Uterus (tissue), 3 donors: ENCODE measurements at regions not wholly inside any gene's neighbourhood (a gene's known extent, or its start where the extent isn't known, plus 50 kb on each side); places are given as distances from the start of the nearest gene placed in this dataset.

ENCODE experiments used
- DNase-seq, 2 donors: peaks; one replicate each; pipeline ENCODE4 v3.0.0-alpha.2; 2019 to 2020
- H3K27ac ChIP-seq, 2 donors: fragments of 200-600 bp; sonication (generic); 1 replicate in 1 of 2; 2 replicates in 1 of 2; pipeline ENCODE4 v1.5.1; 2016 to 2018
- H3K27me3 ChIP-seq, 2 donors: fragments of 200-600 bp; sonication (generic); one replicate each; pipeline ENCODE4 v1.5.1; 2018 to 2019; ENCODE audit warnings: control low read depth in 1 of 2
- H3K36me3 ChIP-seq, 2 donors: fragments of 200-600 bp; sonication (generic); one replicate each; pipeline ENCODE4 v1.5.1; 2019; ENCODE audit warnings: control low read depth in 1 of 2
- H3K4me1 ChIP-seq, 2 donors: fragments of 200-600 bp; sonication (generic); one replicate each; pipeline ENCODE4 v1.5.1; 2018 to 2019; ENCODE audit warnings: control low read depth in 1 of 2
- H3K4me3 ChIP-seq, 2 donors: fragments of 200-600 bp; sonication (generic); 1 replicate in 1 of 2; 2 replicates in 1 of 2; pipeline ENCODE4 v1.5.1; 2018 to 2019; ENCODE audit warnings: mild to moderate bottlenecking in 1 of 2
- H3K9me3 ChIP-seq, 2 donors: fragments of 200-600 bp; sonication (generic); one replicate each; pipeline ENCODE4 v1.5.1; 2019; ENCODE audit warnings: control low read depth in 1 of 2
- CTCF ChIP-seq, 4 experiments: fragments of 200-600 bp in 2 of 4; fragments of 450-650 bp in 2 of 4; sonication (generic) in 2 of 4; IDR thresholded peaks; one replicate each; pipeline ENCODE4 v1.5.1; 2016 to 2019; ENCODE audit warnings: antibody characterized with exemption in 4 of 4, mild to moderate bottlenecking in 2 of 4, moderate library complexity in 1 of 4
- POLR2A ChIP-seq, 2 donors: fragments of 450-650 bp; IDR thresholded peaks; one replicate each; pipeline ENCODE4 v1.6.1; 2016; ENCODE audit warnings: antibody characterized with exemption in 2 of 2, mild to moderate bottlenecking in 1 of 2, moderate library complexity in 1 of 2
- intact Hi-C: fragments of 100-400 bp; cut with DNase I; formaldehyde crosslinking; loops from one replicate; pipeline ENCODE4 v1.15.1; 2023; ENCODE audit warnings: low total_unique reads
- donor health status: DM: yes; HTN: yes; CAD: no.

- Histone ChIP-seq H3K4me3 (no peak overlapping the region), H3K36me3 (no peaks in the 10 kb centered on the region), H3K27me3 (no peaks in the 10 kb centered on the region), H3K9me3 (no peaks in the 10 kb centered on the region), H3K4me1 (no peaks in the 10 kb centered on the region), H3K27ac (no peak overlapping the region)
- intact Hi-C loops = no loop called here
- TF ChIP-seq POLR2A (IDR thresholded peaks at IDR 0.05) (no peak), CTCF (IDR thresholded peaks at IDR 0.05) (no peak)
- no peak for DNase-seq
Observed at GRCh38 chr18:39396168-39396567, 1830.6 kb upstream of the CELF4 start.

GRCh38 chr18:39389800-39390379 is 1824.3 kb upstream of the CELF4 start:
- Histone ChIP-seq H3K27ac (no peak overlapping the region), H3K27me3 (no peaks in the 10 kb centered on the region), H3K4me1 (no peaks in the 10 kb centered on the region), H3K9me3 (no peaks in the 10 kb centered on the region), H3K4me3 (no peak overlapping the region), H3K36me3 (no peaks in the 10 kb centered on the region)
- intact Hi-C loops = no loop called here
- no peak for DNase-seq
- TF ChIP-seq CTCF (IDR thresholded peaks at IDR 0.05) = no peak
- TF ChIP-seq POLR2A (IDR thresholded peaks at IDR 0.05) = no peak

- no peak for DNase-seq
- Histone ChIP-seq H3K27me3 (no peaks in the 10 kb centered on the region), H3K4me3 (no peak overlapping the region), H3K27ac (no peak overlapping the region), H3K9me3 (no peaks in the 10 kb centered on the region), H3K4me1 (no peaks in the 10 kb centered on the region), H3K36me3 (no peaks in the 10 kb centered on the region)
- TF ChIP-seq CTCF (IDR thresholded peaks at IDR 0.05) (no peak), POLR2A (IDR thresholded peaks at IDR 0.05) (no peak)
- intact Hi-C loops = no loop called here
Observed at GRCh38 chr18:39380866-39381265, 1815.3 kb upstream of the CELF4 start.

GRCh38 chr18:39380186-39380725 is 1814.7 kb upstream of the CELF4 start:
- no peaks in the 10 kb centered on the region for H3K36me3 ChIP-seq
- H3K27ac ChIP-seq = no peak overlapping the region
- no peaks in the 10 kb centered on the region for H3K9me3 ChIP-seq
- no peak overlapping the region for H3K4me3 ChIP-seq
- intact Hi-C loops = no loop called here
- H3K4me1 ChIP-seq = no peaks in the 10 kb centered on the region
- no peak for DNase-seq
- TF ChIP-seq CTCF (IDR thresholded peaks at IDR 0.05) (no peak), POLR2A (IDR thresholded peaks at IDR 0.05) (no peak)
- H3K27me3 ChIP-seq = no peaks in the 10 kb centered on the region

DNA sequence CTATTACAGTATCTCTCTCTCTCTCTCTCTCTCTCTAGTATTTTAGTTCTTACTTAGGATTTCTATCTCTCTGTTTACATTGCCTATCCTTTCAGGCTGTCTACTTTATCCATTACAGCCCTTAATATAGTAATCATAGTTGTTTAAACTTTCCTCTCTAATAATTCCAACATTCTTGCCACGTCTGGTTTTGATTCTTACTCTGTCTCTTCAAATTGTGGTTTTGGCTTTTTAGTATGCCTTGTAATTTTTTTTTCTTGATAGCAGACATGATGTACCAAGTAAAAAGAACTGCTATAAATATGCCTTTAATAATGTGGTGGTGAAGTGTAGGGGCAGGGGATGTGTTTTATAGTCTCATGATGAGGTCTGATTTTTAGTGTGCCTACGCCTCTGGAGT is 1809.5 kb upstream of the CELF4 start:
- Histone ChIP-seq H3K27me3 (no peaks in the 10 kb centered on the region), H3K4me1 (no peaks in the 10 kb centered on the region), H3K9me3 (no peaks in the 10 kb centered on the region), H3K36me3 (no peaks in the 10 kb centered on the region), H3K27ac (no peak overlapping the region), H3K4me3 (no peak overlapping the region)
- TF ChIP-seq CTCF (IDR thresholded peaks at IDR 0.05) (no peak), POLR2A (IDR thresholded peaks at IDR 0.05) (no peak)
- intact Hi-C loops = no loop called here
- DNase-seq = no peak
